Gastrocnemius medialis (tissue), 4 donors: ENCODE measurements at regions not wholly inside any gene's neighbourhood (a gene's known extent, or its start where the extent isn't known, plus 50 kb on each side); places are given as distances from the start of the nearest gene placed in this dataset.
"Not testable (repeated sequence)": the region's sequence is repeated elsewhere in the genome, so short reads cannot be mapped to it uniquely, and the experiment has no call there.

Experiments
- ATAC-seq, 2 donors: fragments of 150-250 bp; one replicate each; pipeline ENCODE4 v1.9.1; 2016
- DNase-seq, 2 donors: peaks; one replicate each; pipeline ENCODE4 v3.0.0-alpha.2; 2019
- H3K27ac ChIP-seq, 4 donors: fragments of 200-600 bp; sonication (generic); 1 replicate in 1 of 4; 2 replicates in 3 of 4; pipeline ENCODE4 v1.5.1; 2016 to 2018; ENCODE audit warnings: mild to moderate bottlenecking in 2 of 4, moderate library complexity in 1 of 4
- H3K27me3 ChIP-seq, 3 donors: fragments of 200-600 bp; sonication (generic) in 2 of 3; 1 replicate in 1 of 3; 2 replicates in 2 of 3; pipeline versions ENCODE4 v1.5.1 to v1.6.0; 2016 to 2019; ENCODE audit warnings: mild to moderate bottlenecking in 1 of 3, moderate library complexity in 1 of 3
- H3K36me3 ChIP-seq, 2 donors: fragments of 200-600 bp; sonication (generic) in 1 of 2; one replicate each; pipeline ENCODE4 v1.5.1; 2017 to 2018
- H3K4me1 ChIP-seq, 2 donors: fragments of 200-600 bp; sonication (generic) in 1 of 2; one replicate each; pipeline ENCODE4 v1.5.1; 2016 to 2017; ENCODE audit warnings: mild to moderate bottlenecking in 2 of 2
- H3K4me3 ChIP-seq, 4 donors: fragments of 200-600 bp; sonication (generic) in 3 of 4; 1 replicate in 1 of 4; 2 replicates in 3 of 4; pipeline ENCODE4 v1.5.1; 2016 to 2019; ENCODE audit warnings: mild to moderate bottlenecking in 2 of 4
- H3K9me3 ChIP-seq, 3 donors: fragments of 200-600 bp; sonication (generic) in 2 of 3; 1 replicate in 1 of 3; 2 replicates in 2 of 3; pipeline ENCODE4 v1.5.1; 2016 to 2019
- POLR2A ChIP-seq, 2 donors: fragments of 450-650 bp; IDR thresholded peaks; one replicate each; pipeline ENCODE4 v1.6.1; 2017; ENCODE audit warnings: antibody characterized with exemption in 2 of 2, mild to moderate bottlenecking in 2 of 2, moderate library complexity in 2 of 2
- in situ Hi-C, 4 donors: fragments of 200-750 bp; cut with MboI; loops; one replicate each; pipeline versions ENCODE4 v1.15.0 to v1.8.0; 2017; ENCODE audit warnings: low sequenced_read_pairs in 4 of 4
- intact Hi-C: fragments of 100-400 bp; cut with DNase I; formaldehyde crosslinking; loops from one replicate; pipeline ENCODE4 v1.15.1; 2023; ENCODE audit warnings: low total_unique reads
- TF ChIP-seq, protein P1 (sequence below), 5 experiments: fragments of 450-650 bp in 3 of 5; fragments of 200-600 bp in 2 of 5; sonication (generic) in 2 of 5; IDR thresholded peaks in 4 of 5; conservative IDR thresholded peaks in 1 of 5; 1 replicate in 4 of 5; 2 replicates in 1 of 5; pipeline ENCODE4 v1.5.1; 2016 to 2019; ENCODE audit warnings: antibody characterized with exemption in 5 of 5, mild to moderate bottlenecking in 3 of 5, moderate library complexity in 3 of 5

GRCh38 chr17:12227547-12227946 is 206.9 kb downstream of the MAP2K4 start:
- Histone ChIP-seq H3K27ac (no peak overlapping the region), H3K4me3 (no peak overlapping the region), H3K4me1 (no peaks in the 10 kb centered on the region), H3K36me3 (no peaks in the 10 kb centered on the region), H3K9me3 (no peaks in the 10 kb centered on the region), H3K27me3 (no peaks in the 10 kb centered on the region)
- ATAC-seq (no peak), DNase-seq (no peak)
- no peak for TF ChIP-seq POLR2A (IDR thresholded peaks at IDR 0.05)
- intact Hi-C loops (no loop called here), in situ Hi-C loops (no loop called here)

- Histone ChIP-seq H3K36me3 (no peaks in the 10 kb centered on the region), H3K27ac (no peak overlapping the region), H3K9me3 (no peaks in the 10 kb centered on the region), H3K4me3 (no peak overlapping the region), H3K27me3 (no peaks in the 10 kb centered on the region), H3K4me1 (no peaks in the 10 kb centered on the region)
- intact Hi-C loops, result no loop called here
- TF ChIP-seq POLR2A (IDR thresholded peaks at IDR 0.05), result no peak
- TF ChIP-seq, protein P1, sequence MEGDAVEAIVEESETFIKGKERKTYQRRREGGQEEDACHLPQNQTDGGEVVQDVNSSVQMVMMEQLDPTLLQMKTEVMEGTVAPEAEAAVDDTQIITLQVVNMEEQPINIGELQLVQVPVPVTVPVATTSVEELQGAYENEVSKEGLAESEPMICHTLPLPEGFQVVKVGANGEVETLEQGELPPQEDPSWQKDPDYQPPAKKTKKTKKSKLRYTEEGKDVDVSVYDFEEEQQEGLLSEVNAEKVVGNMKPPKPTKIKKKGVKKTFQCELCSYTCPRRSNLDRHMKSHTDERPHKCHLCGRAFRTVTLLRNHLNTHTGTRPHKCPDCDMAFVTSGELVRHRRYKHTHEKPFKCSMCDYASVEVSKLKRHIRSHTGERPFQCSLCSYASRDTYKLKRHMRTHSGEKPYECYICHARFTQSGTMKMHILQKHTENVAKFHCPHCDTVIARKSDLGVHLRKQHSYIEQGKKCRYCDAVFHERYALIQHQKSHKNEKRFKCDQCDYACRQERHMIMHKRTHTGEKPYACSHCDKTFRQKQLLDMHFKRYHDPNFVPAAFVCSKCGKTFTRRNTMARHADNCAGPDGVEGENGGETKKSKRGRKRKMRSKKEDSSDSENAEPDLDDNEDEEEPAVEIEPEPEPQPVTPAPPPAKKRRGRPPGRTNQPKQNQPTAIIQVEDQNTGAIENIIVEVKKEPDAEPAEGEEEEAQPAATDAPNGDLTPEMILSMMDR (IDR thresholded peaks at IDR 0.05 in 4 of 5, conservative IDR thresholded peaks at IDR 0.05 in 1 of 5), result no peak
- no peak for DNase-seq
- in situ Hi-C loops, result no loop called here
- no peak for ATAC-seq
Observed at GRCh38 chr17:12229335-12229734, 208.7 kb downstream of the MAP2K4 start.

DNA sequence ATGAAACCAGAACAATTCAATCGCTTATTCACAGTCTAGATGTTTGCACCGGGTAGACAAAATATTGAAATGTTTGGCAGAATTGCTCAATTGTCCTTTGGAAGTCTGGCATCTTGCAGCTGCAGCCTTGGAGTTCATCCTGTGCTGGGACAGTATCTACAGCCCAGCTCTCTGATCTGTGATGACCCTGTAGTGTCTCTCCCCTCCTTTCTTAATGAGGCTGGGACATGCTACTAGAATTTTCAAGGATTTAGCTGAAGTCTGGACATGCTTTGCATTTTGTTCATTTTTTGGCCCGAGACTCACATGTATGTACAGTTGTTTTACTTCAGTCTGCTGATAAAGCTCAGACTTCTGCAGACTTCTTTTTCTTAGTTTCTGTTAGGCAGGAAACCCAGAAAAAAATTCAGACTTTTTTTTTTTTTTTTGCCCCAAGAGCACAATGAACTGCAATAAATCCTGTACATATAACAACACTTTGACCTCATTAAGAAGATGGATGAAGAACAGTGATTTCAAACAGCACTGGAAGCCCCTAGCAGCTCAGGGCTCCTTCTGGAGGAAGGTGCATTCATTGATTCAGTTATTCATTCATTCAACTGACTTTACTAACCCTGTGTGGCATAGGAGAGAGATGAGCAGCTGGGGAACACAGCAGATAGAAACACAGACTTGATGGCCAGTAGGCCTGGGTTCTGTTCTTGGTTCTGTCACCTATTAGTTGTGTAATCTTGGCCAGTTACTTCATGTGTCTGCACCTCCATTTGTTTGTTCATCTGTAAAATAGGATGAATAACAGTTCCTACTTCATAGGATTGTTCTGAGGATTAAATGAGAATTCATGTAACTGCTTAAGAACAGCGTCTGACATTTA is 210.0 kb downstream of the MAP2K4 start:
- Histone ChIP-seq H3K9me3 (no peaks in the 10 kb centered on the region), H3K27me3 (no peaks in the 10 kb centered on the region), H3K36me3 (no peaks in the 10 kb centered on the region), H3K27ac (no peak overlapping the region), H3K4me1 (no peaks in the 10 kb centered on the region), H3K4me3 (no peak overlapping the region)
- intact Hi-C loops (no loop called here), in situ Hi-C loops (no loop called here)
- DNase-seq (no peak), ATAC-seq (no peak)
- TF ChIP-seq, protein P1 (IDR thresholded peaks at IDR 0.05 in 4 of 5, conservative IDR thresholded peaks at IDR 0.05 in 1 of 5), result no peak
- no peak for TF ChIP-seq POLR2A (IDR thresholded peaks at IDR 0.05)

DNA sequence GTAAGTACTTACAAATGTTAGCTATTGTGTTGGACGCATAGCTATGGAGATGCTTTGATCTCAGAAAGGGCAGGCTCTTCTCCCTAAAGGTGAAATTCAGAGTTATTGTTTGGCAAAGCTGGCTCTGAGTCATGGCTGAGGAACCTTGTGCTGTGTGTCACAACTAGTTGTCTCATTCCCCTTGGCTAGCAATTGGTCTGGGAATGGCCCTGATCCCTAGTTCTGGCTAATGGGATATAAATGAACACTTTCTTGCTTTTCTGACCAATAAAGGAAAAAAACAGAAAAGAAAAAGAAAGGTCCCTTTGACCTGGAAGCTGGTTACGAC is 210.6 kb downstream of the MAP2K4 start:
- H3K9me3 ChIP-seq, result no peaks in the 10 kb centered on the region
- intact Hi-C loops (no loop called here), in situ Hi-C loops (no loop called here)
- no peak overlapping the region for H3K27ac ChIP-seq
- no peaks in the 10 kb centered on the region for H3K27me3 ChIP-seq
- DNase-seq (no peak), ATAC-seq (no peak)
- no peak overlapping the region for H3K4me3 ChIP-seq
- H3K4me1 ChIP-seq, result no peaks in the 10 kb centered on the region
- no peaks in the 10 kb centered on the region for H3K36me3 ChIP-seq
- TF ChIP-seq POLR2A (IDR thresholded peaks at IDR 0.05), result no peak
- TF ChIP-seq, protein P1 (IDR thresholded peaks at IDR 0.05 in 4 of 5, conservative IDR thresholded peaks at IDR 0.05 in 1 of 5), result no peak

DNA sequence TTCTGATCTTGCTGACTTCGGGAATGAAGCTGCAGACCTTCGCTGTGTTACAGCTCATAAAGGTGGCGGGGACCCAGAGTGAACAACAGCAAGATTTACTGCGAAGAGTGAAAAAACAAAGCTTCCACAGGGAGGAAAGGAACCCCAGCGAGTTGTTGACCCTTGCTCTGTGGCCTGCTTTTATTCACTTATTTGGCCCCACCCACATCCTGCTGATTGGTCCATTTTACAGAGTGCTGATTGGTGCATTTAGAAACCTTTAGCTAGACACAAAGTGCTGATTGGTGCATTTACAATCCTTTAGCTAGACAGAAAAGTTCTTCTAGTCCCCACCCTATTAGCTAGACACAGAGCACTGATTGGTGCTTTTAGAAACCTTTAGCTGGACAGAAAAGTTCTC is 218.3 kb downstream of the MAP2K4 start:
- DNase-seq, H3K4me3 ChIP-seq, H3K36me3 ChIP-seq, ATAC-seq, H3K27ac ChIP-seq, H3K9me3 ChIP-seq, H3K27me3 ChIP-seq, H3K4me1 ChIP-seq, intact Hi-C loops, in situ Hi-C loops: not testable (repeated sequence)
